ENCODE measurements at regions not wholly inside any gene's neighbourhood (a gene's known extent, or its start where the extent isn't known, plus 50 kb on each side); places are given as distances from the start of the nearest gene placed in this dataset.
"Not testable (repeated sequence)": the region's sequence is repeated elsewhere in the genome, so short reads cannot be mapped to it uniquely, and the experiment has no call there.

- H3K36me3 Mint-ChIP-seq; POLR2A ChIA-PET; H3K27me3 Mint-ChIP-seq (ENCODE audit: low read depth); ATAC-seq; DNase-seq (ENCODE audit: low spot score); H3K4me3 Mint-ChIP-seq; H3K27ac Mint-ChIP-seq: not testable (repeated sequence)
- H3K4me1 Mint-ChIP-seq = peaks cover 20% of the 10 kb centered on the region
- CTCF ChIA-PET = interaction anchor here (0.6 kb wide), 1 partner anchor 307 kb away, joined by 3 read pairs; no protein-coding TSS in a partner anchor
- H3K9me3 Mint-ChIP-seq = peaks cover 16% of the 10 kb centered on the region
Measured at GRCh38 chr1:168837230-168837629, 108.2 kb upstream of the DPT start.

DNA sequence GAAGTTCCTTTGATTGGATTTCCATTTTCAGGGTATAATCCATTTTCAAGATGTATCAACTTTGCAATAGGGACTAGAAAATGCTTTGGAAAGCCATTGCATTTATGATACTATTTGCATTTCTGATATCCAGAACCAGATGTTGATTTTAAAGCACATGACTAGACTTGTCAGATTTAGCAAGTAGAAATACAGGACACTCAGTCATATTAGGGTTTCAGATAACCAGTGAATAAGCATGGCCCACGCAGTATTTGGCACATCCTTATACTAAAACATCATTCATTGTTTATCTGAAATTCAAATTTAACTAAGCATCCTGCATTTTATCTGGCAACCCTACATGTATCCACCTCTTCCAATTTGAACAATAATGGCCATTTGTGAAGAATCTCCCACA lies 113.3 kb upstream of the DPT start:
- no peak for TF ChIP-seq SOX15 (CRISPR knock-in tag; IDR thresholded peaks at IDR 0.05)
- no peak for TF ChIP-seq IRF1 (CRISPR knock-in tag; IDR thresholded peaks at IDR 0.05)
- TF ChIP-seq, protein P1, sequence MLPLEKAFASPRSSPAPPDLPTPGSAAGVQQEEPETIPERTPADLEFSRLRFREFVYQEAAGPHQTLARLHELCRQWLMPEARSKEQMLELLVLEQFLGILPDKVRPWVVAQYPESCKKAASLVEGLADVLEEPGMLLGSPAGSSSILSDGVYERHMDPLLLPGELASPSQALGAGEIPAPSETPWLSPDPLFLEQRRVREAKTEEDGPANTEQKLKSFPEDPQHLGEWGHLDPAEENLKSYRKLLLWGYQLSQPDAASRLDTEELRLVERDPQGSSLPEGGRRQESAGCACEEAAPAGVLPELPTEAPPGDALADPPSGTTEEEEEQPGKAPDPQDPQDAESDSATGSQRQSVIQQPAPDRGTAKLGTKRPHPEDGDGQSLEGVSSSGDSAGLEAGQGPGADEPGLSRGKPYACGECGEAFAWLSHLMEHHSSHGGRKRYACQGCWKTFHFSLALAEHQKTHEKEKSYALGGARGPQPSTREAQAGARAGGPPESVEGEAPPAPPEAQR (CRISPR knock-in tag; IDR thresholded peaks at IDR 0.05) = no peak
- no peak for TF ChIP-seq ZNF138 (CRISPR knock-in tag; conservative IDR thresholded peaks at IDR 0.05)
- TF ChIP-seq, protein P2, sequence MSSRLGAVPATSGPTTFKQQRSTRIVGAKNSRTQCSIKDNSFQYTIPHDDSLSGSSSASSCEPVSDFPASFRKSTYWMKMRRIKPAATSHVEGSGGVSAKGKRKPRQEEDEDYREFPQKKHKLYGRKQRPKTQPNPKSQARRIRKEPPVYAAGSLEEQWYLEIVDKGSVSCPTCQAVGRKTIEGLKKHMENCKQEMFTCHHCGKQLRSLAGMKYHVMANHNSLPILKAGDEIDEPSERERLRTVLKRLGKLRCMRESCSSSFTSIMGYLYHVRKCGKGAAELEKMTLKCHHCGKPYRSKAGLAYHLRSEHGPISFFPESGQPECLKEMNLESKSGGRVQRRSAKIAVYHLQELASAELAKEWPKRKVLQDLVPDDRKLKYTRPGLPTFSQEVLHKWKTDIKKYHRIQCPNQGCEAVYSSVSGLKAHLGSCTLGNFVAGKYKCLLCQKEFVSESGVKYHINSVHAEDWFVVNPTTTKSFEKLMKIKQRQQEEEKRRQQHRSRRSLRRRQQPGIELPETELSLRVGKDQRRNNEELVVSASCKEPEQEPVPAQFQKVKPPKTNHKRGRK (CRISPR knock-in tag; IDR thresholded peaks at IDR 0.05; ENCODE audit: borderline replicate concordance) = no peak
- TF ChIP-seq EMX1 (CRISPR knock-in tag; IDR thresholded peaks at IDR 0.05) = no peak
- no peak for TF ChIP-seq RELA (CRISPR knock-in tag; IDR thresholded peaks at IDR 0.05; ENCODE audit: borderline replicate concordance)
- no peak for TF ChIP-seq ZNF423 (CRISPR knock-in tag; IDR thresholded peaks at IDR 0.05)
- no peak for TF ChIP-seq ATF3 (CRISPR knock-in tag; conservative IDR thresholded peaks at IDR 0.05)
- no peak for TF ChIP-seq NFE2L1 (CRISPR knock-in tag; IDR thresholded peaks at IDR 0.05)
- TF ChIP-seq ATF1 (CRISPR knock-in tag; IDR thresholded peaks at IDR 0.05) = no peak
- no peak for TF ChIP-seq HMGXB4 (CRISPR knock-in tag; IDR thresholded peaks at IDR 0.05)
- no peak for TF ChIP-seq MYBL2 (CRISPR knock-in tag; IDR thresholded peaks at IDR 0.05)
- no peak for TF ChIP-seq HMGA2 (CRISPR knock-in tag; IDR thresholded peaks at IDR 0.05)
- TF ChIP-seq ZNF396 (CRISPR knock-in tag; IDR thresholded peaks at IDR 0.05; ENCODE audit: borderline replicate concordance) = no peak
- no peak for TF ChIP-seq SMAD3 (CRISPR knock-in tag; IDR thresholded peaks at IDR 0.05; ENCODE audit: borderline replicate concordance)
- no peak for TF ChIP-seq ZNF121 (CRISPR knock-in tag; IDR thresholded peaks at IDR 0.05)
- TF ChIP-seq ETV6 (CRISPR knock-in tag; IDR thresholded peaks at IDR 0.05) = no peak
- TF ChIP-seq, protein P3, sequence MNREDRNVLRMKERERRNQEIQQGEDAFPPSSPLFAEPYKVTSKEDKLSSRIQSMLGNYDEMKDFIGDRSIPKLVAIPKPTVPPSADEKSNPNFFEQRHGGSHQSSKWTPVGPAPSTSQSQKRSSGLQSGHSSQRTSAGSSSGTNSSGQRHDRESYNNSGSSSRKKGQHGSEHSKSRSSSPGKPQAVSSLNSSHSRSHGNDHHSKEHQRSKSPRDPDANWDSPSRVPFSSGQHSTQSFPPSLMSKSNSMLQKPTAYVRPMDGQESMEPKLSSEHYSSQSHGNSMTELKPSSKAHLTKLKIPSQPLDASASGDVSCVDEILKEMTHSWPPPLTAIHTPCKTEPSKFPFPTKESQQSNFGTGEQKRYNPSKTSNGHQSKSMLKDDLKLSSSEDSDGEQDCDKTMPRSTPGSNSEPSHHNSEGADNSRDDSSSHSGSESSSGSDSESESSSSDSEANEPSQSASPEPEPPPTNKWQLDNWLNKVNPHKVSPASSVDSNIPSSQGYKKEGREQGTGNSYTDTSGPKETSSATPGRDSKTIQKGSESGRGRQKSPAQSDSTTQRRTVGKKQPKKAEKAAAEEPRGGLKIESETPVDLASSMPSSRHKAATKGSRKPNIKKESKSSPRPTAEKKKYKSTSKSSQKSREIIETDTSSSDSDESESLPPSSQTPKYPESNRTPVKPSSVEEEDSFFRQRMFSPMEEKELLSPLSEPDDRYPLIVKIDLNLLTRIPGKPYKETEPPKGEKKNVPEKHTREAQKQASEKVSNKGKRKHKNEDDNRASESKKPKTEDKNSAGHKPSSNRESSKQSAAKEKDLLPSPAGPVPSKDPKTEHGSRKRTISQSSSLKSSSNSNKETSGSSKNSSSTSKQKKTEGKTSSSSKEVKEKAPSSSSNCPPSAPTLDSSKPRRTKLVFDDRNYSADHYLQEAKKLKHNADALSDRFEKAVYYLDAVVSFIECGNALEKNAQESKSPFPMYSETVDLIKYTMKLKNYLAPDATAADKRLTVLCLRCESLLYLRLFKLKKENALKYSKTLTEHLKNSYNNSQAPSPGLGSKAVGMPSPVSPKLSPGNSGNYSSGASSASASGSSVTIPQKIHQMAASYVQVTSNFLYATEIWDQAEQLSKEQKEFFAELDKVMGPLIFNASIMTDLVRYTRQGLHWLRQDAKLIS (CRISPR knock-in tag; IDR thresholded peaks at IDR 0.05; ENCODE audit: borderline replicate concordance) = no peak
- Mint-ChIP-seq H3K9me3 (peaks cover 8% of the 10 kb centered on the region), H3K4me3 (no peak overlapping the region), H3K36me3 (peaks cover 5% of the 10 kb centered on the region), H3K4me1 (peaks cover 11% of the 10 kb centered on the region), H3K27me3 (ENCODE audit: low read depth) (no peaks in the 10 kb centered on the region), H3K27ac (no peak overlapping the region)
- ChIA-PET CTCF (no interaction called here), POLR2A (no interaction called here)
- DNase-seq (ENCODE audit: low spot score) (no peak), ATAC-seq (no peak)
